ENCODE measurements at regions not wholly inside any gene's neighbourhood (a gene's known extent, or its start where the extent isn't known, plus 50 kb on each side); places are given as distances from the start of the nearest gene placed in this dataset.

DNA sequence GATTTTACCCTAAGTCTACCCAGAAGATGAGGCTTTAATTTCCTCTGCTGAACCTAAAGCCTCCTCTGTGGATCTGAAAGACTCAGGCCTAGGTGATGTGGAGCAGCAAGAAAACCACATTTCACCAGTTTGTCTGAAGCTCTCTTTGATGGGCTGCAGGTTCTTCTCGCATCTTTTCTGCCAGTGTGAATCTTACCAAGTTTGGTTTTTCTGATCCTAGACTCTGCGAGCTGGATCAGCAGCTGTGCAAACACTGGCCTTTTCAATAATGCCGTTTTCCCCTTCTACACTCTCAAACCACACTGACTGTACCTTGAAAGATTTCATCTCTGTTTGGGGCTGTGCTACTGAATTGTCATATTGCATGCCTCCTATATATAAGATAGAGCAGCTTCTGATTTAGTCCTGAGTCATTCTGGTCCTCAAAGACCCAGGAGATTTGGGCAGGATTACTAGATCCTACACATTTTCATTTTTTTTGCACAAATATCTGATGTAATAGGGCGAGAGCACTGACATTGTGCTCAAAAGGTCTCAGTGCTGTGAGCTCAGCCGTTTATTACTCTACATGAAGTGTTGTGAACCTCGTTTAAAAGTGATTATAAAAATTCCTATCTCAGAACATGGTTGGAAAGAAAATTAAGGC lies 133.6 kb upstream of the FAM9C start:
- Histone ChIP-seq H3K9me2 (replicated peaks; ENCODE audit: low read length) (no peaks in the 10 kb centered on the region), H3K4me2 (ENCODE audit: low read length) (no peak overlapping the region), H3K27ac (ENCODE audit: low read length) (no peak overlapping the region), H2AFZ (ENCODE audit: low read length) (no peak overlapping the region), H3K9me3 (ENCODE audit: low read length) (no peaks in the 10 kb centered on the region), H3K27me3 (ENCODE audit: low read length) (no peaks in the 10 kb centered on the region), H3F3A (ENCODE audit: low read length, unreplicated experiment) (no peaks in the 10 kb centered on the region), H3K4me3 (ENCODE audit: low read length) (no peak overlapping the region), H3K4me1 (ENCODE audit: insufficient read depth, low read length) (peaks cover 21% of the 10 kb centered on the region), H4K20me1 (ENCODE audit: low read length) (no peaks in the 10 kb centered on the region), H3K9ac (ENCODE audit: low read length) (no peak overlapping the region), H3K79me2 (ENCODE audit: low read length) (no peaks in the 10 kb centered on the region), H3K36me3 (ENCODE audit: low read depth, low read length) (no peaks in the 10 kb centered on the region)
- no peak for ATAC-seq
- BruUV-seq (replicated peaks) = no TSS peak
- CTCF ChIA-PET = no interaction called here
- intact Hi-C loops (cut with micrococcal nuclease) = no loop called here
- POLR2A ChIA-PET (ENCODE audit: unreplicated experiment) = no interaction called here
- TF ChIP-seq, protein P1, sequence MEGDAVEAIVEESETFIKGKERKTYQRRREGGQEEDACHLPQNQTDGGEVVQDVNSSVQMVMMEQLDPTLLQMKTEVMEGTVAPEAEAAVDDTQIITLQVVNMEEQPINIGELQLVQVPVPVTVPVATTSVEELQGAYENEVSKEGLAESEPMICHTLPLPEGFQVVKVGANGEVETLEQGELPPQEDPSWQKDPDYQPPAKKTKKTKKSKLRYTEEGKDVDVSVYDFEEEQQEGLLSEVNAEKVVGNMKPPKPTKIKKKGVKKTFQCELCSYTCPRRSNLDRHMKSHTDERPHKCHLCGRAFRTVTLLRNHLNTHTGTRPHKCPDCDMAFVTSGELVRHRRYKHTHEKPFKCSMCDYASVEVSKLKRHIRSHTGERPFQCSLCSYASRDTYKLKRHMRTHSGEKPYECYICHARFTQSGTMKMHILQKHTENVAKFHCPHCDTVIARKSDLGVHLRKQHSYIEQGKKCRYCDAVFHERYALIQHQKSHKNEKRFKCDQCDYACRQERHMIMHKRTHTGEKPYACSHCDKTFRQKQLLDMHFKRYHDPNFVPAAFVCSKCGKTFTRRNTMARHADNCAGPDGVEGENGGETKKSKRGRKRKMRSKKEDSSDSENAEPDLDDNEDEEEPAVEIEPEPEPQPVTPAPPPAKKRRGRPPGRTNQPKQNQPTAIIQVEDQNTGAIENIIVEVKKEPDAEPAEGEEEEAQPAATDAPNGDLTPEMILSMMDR (conservative IDR thresholded peaks at IDR 0.05; ENCODE audit: low read depth, low read length) = no peak
- TF ChIP-seq EZH2 (IDR thresholded peaks at IDR 0.05; ENCODE audit: low read length, unreplicated experiment) = no peak
- no peak for TF ChIP-seq EZH2phosphoT487 (IDR thresholded peaks at IDR 0.05; ENCODE audit: borderline replicate concordance, low read length)
- no peak for DNase-seq

- CTCF ChIA-PET = no interaction called here
Measured at GRCh38 chrX:13175056-13175455, 130.6 kb upstream of the FAM9C start.

More at GRCh38 chrX:13175056-13175455, 130.6 kb upstream of the FAM9C start:
- Histone ChIP-seq H3K79me2 (ENCODE audit: low read length) (no peaks in the 10 kb centered on the region), H3F3A (ENCODE audit: low read length, unreplicated experiment) (no peaks in the 10 kb centered on the region), H3K9me2 (replicated peaks; ENCODE audit: low read length) (no peaks in the 10 kb centered on the region), H3K27me3 (ENCODE audit: low read length) (no peaks in the 10 kb centered on the region), H3K4me3 (ENCODE audit: low read length) (no peak overlapping the region), H3K4me2 (ENCODE audit: low read length) (no peak overlapping the region), H4K20me1 (ENCODE audit: low read length) (no peaks in the 10 kb centered on the region), H3K9ac (ENCODE audit: low read length) (no peak overlapping the region), H2AFZ (ENCODE audit: low read length) (no peak overlapping the region), H3K36me3 (ENCODE audit: low read depth, low read length) (no peaks in the 10 kb centered on the region), H3K4me1 (ENCODE audit: insufficient read depth, low read length) (peaks cover 9% of the 10 kb centered on the region; the same call in 1 of the 2 replicates), H3K27ac (ENCODE audit: low read length) (no peak overlapping the region), H3K9me3 (ENCODE audit: low read length) (no peaks in the 10 kb centered on the region)
- DNase-seq (no peak), ATAC-seq (no peak)
- intact Hi-C loops (cut with micrococcal nuclease) = no loop called here
- no TSS peak for BruUV-seq (replicated peaks)
- POLR2A ChIA-PET (ENCODE audit: unreplicated experiment) = no interaction called here
- TF ChIP-seq, protein P1 (conservative IDR thresholded peaks at IDR 0.05; ENCODE audit: low read depth, low read length) = no peak
- TF ChIP-seq EZH2phosphoT487 (IDR thresholded peaks at IDR 0.05; ENCODE audit: borderline replicate concordance, low read length) = no peak
- TF ChIP-seq EZH2 (IDR thresholded peaks at IDR 0.05; ENCODE audit: low read length, unreplicated experiment) = no peak

Measured in PC-3 (cell line).